Liver (tissue), 7 donors: ENCODE measurements at regions not wholly inside any gene's neighbourhood (a gene's known extent, or its start where the extent isn't known, plus 50 kb on each side); places are given as distances from the start of the nearest gene placed in this dataset.

ENCODE experiments used
- DNase-seq: peaks from one replicate; pipeline ENCODE4 v3.0.0-alpha.2; 2017; ENCODE audit warnings: low spot score
- H3K27ac ChIP-seq, 2 donors: one replicate each; pipeline ENCODE4 v1.7.0; 2013; ENCODE audit warnings: inconsistent platforms in 2 of 2, low read length in 2 of 2, control low read depth in 1 of 2, low read depth in 1 of 2, mild to moderate bottlenecking in 1 of 2
- H3K27me3 ChIP-seq, 4 donors: one replicate each; pipeline versions ENCODE4 v1.6.1 to v1.7.0; 2013; ENCODE audit warnings: low read length in 3 of 4, inconsistent platforms in 1 of 4, mild to moderate bottlenecking in 1 of 4, moderate library complexity in 1 of 4; ENCODE audit not compliant: control insufficient read depth in 4 of 4, insufficient read depth in 4 of 4
- H3K36me3 ChIP-seq, 4 donors: one replicate each; pipeline versions ENCODE4 v1.6.1 to v1.7.0; 2013; ENCODE audit warnings: low read length in 3 of 4, mild to moderate bottlenecking in 3 of 4, low read depth in 1 of 4, moderate library complexity in 1 of 4; ENCODE audit not compliant: control insufficient read depth in 4 of 4, insufficient read depth in 3 of 4
- H3K4me1 ChIP-seq, 4 donors: one replicate each; pipeline versions ENCODE4 v1.6.1 to v1.7.0; 2013; ENCODE audit warnings: low read length in 3 of 4, mild to moderate bottlenecking in 3 of 4, moderate library complexity in 1 of 4; ENCODE audit not compliant: control insufficient read depth in 4 of 4, insufficient read depth in 4 of 4
- H3K4me3 ChIP-seq, 3 donors: one replicate each; pipeline versions ENCODE4 v1.6.1 to v1.7.0; 2013; ENCODE audit warnings: low read length in 3 of 3, control low read depth in 1 of 3, low read depth in 1 of 3, mild to moderate bottlenecking in 1 of 3
- H3K9ac ChIP-seq, 2 donors: one replicate each; pipeline ENCODE4 v1.7.0; 2013; ENCODE audit warnings: low read length in 2 of 2, mild to moderate bottlenecking in 2 of 2, moderate library complexity in 2 of 2, control low read depth in 1 of 2, low read depth in 1 of 2
- H3K9me3 ChIP-seq, 4 donors: one replicate each; pipeline versions ENCODE4 v1.6.1 to v1.7.0; 2013; ENCODE audit warnings: low read length in 3 of 4; ENCODE audit not compliant: control insufficient read depth in 4 of 4
- ATF3 ChIP-seq: IDR thresholded peaks from 2 replicates; pipeline ENCODE4 v1.6.1; 2016; ENCODE audit warnings: antibody characterized with exemption
- EGR1 ChIP-seq, 2 donors: IDR thresholded peaks; 2 replicates each; pipeline ENCODE4 v1.6.1; 2016 to 2018; ENCODE audit warnings: antibody characterized with exemption in 2 of 2, low read depth in 2 of 2
- FOXA1 ChIP-seq: IDR thresholded peaks from 2 replicates; pipeline ENCODE4 v1.6.1; 2016; ENCODE audit warnings: antibody characterized with exemption
- FOXA2 ChIP-seq: IDR thresholded peaks from 2 replicates; pipeline ENCODE4 v1.6.1; 2016; ENCODE audit warnings: antibody characterized with exemption
- GABPA ChIP-seq, 2 donors: IDR thresholded peaks in 1 of 2; conservative IDR thresholded peaks in 1 of 2; 2 replicates each; pipeline ENCODE4 v1.6.1; 2016; ENCODE audit warnings: antibody characterized with exemption in 2 of 2, mild to moderate bottlenecking in 1 of 2, moderate library complexity in 1 of 2
- HNF4A ChIP-seq, 2 donors: conservative IDR thresholded peaks; 2 replicates each; pipeline ENCODE4 v1.6.1; 2016; ENCODE audit warnings: antibody characterized with exemption in 2 of 2, mild to moderate bottlenecking in 2 of 2
- HNF4G ChIP-seq: IDR thresholded peaks from 2 replicates; pipeline ENCODE4 v1.6.1; 2016; ENCODE audit warnings: antibody characterized with exemption
- JUND ChIP-seq, 2 donors: IDR thresholded peaks; 2 replicates each; pipeline ENCODE4 v1.6.1; 2016; ENCODE audit warnings: antibody characterized with exemption in 2 of 2
- NR2F2 ChIP-seq: IDR thresholded peaks from 2 replicates; pipeline ENCODE4 v1.6.1; 2016; ENCODE audit warnings: antibody characterized with exemption
- RAD21 ChIP-seq, 2 donors: IDR thresholded peaks; 2 replicates each; pipeline ENCODE4 v1.6.1; 2016; ENCODE audit warnings: antibody characterized with exemption in 2 of 2, mild to moderate bottlenecking in 2 of 2
- REST ChIP-seq: IDR thresholded peaks from 2 replicates; pipeline ENCODE4 v1.6.1; 2016; ENCODE audit warnings: antibody characterized with exemption, mild to moderate bottlenecking
- RXRA ChIP-seq, 2 donors: IDR thresholded peaks; 2 replicates each; pipeline ENCODE4 v1.6.1; 2017 to 2018; ENCODE audit warnings: antibody characterized with exemption in 2 of 2, mild to moderate bottlenecking in 1 of 2
- WGBS: extraction: QIAGEN DNeasy Blood & Tissue Kit; methylation state at CpG from one replicate; pipeline ENCODE4 v1.1.7; 2013; 5-methylcytosine and 5-hydroxymethylcytosine counted together
- TF ChIP-seq, protein P1 (sequence below): IDR thresholded peaks from 2 replicates; pipeline ENCODE4 v1.6.1; 2016; ENCODE audit warnings: antibody characterized with exemption
- TF ChIP-seq, protein P2 (sequence below): IDR thresholded peaks from 2 replicates; pipeline ENCODE4 v1.6.1; 2016; ENCODE audit warnings: antibody characterized with exemption
- donor health status: healthy.
- donor health status: healthy.
- donor health status: healthy.
- donor health status: healthy.

DNA sequence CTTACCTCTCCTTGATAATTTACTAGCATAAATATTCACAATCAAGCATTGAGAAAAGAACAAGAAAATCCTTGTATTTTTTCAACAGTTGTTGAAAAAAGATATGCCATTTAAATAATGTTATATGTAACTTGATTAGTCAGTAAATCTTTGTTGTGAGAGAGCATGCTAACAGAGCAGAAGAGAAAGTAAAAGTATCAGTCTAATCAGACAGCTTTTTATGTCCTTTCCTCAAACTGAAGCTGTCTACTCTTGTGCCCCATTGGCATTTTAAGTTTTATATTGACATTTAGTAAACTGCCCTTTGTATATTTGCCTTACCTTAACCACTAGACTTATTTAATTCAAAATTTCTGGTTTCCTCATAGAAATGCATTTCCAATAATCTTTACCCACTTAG lies 668.7 kb downstream of the OTOL1 start:
- H3K36me3 ChIP-seq, result no peaks in the 10 kb centered on the region
- DNase-seq, result no peak
- no peaks in the 10 kb centered on the region for H3K9me3 ChIP-seq
- TF ChIP-seq, protein P1, sequence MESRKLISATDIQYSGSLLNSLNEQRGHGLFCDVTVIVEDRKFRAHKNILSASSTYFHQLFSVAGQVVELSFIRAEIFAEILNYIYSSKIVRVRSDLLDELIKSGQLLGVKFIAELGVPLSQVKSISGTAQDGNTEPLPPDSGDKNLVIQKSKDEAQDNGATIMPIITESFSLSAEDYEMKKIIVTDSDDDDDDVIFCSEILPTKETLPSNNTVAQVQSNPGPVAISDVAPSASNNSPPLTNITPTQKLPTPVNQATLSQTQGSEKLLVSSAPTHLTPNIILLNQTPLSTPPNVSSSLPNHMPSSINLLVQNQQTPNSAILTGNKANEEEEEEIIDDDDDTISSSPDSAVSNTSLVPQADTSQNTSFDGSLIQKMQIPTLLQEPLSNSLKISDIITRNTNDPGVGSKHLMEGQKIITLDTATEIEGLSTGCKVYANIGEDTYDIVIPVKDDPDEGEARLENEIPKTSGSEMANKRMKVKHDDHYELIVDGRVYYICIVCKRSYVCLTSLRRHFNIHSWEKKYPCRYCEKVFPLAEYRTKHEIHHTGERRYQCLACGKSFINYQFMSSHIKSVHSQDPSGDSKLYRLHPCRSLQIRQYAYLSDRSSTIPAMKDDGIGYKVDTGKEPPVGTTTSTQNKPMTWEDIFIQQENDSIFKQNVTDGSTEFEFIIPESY, result no peak
- TF ChIP-seq HNF4A (conservative IDR thresholded peaks at IDR 0.05) (no peak), REST (no peak), RAD21 (IDR thresholded peaks at IDR 0.05) (no peak), JUND (IDR thresholded peaks at IDR 0.05) (no peak)
- H3K4me3 ChIP-seq, result no peak overlapping the region
- no peaks in the 10 kb centered on the region for H3K4me1 ChIP-seq
- H3K27ac ChIP-seq, result no peak overlapping the region
- no peak overlapping the region for H3K9ac ChIP-seq
- H3K27me3 ChIP-seq, result peaks cover 0 to 2% (median 0%) of the 10 kb centered on the region in 4 donors

GRCh38 chr3:162166543-162166942 lies 669.9 kb downstream of the OTOL1 start:
- peaks cover 0 to 2% (median 0%) of the 10 kb centered on the region in 4 donors for H3K27me3 ChIP-seq
- DNase-seq, result no peak
- no peaks in the 10 kb centered on the region for H3K4me1 ChIP-seq
- no peaks in the 10 kb centered on the region for H3K36me3 ChIP-seq
- H3K4me3 ChIP-seq, result no peak overlapping the region
- no peak overlapping the region for H3K27ac ChIP-seq
- no peaks in the 10 kb centered on the region for H3K9me3 ChIP-seq
- TF ChIP-seq, protein P2, sequence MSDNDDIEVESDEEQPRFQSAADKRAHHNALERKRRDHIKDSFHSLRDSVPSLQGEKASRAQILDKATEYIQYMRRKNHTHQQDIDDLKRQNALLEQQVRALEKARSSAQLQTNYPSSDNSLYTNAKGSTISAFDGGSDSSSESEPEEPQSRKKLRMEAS, result no peak
- H3K9ac ChIP-seq, result no peak overlapping the region
- WGBS, result 68% methylated on average over 3 of the region's 3 CpGs

GRCh38 chr3:162168715-162169114 lies 672.1 kb downstream of the OTOL1 start:
- H3K36me3 ChIP-seq, result no peaks in the 10 kb centered on the region
- H3K9ac ChIP-seq, result no peak overlapping the region
- DNase-seq, result no peak
- no peaks in the 10 kb centered on the region for H3K4me1 ChIP-seq
- peaks cover 0 to 2% (median 0%) of the 10 kb centered on the region in 4 donors for H3K27me3 ChIP-seq
- no peak for TF ChIP-seq REST
- TF ChIP-seq HNF4G, result no peak
- TF ChIP-seq EGR1 (IDR thresholded peaks at IDR 0.05; ENCODE audit: low read depth in 2 of 2), result no peak
- TF ChIP-seq JUND (IDR thresholded peaks at IDR 0.05), result no peak
- no peak for TF ChIP-seq FOXA1
- no peak for TF ChIP-seq RXRA (IDR thresholded peaks at IDR 0.05)
- TF ChIP-seq, protein P1, result no peak
- no peak for TF ChIP-seq FOXA2
- no peak for TF ChIP-seq NR2F2
- TF ChIP-seq HNF4A (conservative IDR thresholded peaks at IDR 0.05), result no peak
- no peak for TF ChIP-seq GABPA (IDR thresholded peaks at IDR 0.05 in 1 of 2, conservative IDR thresholded peaks at IDR 0.05 in 1 of 2)
- TF ChIP-seq RAD21 (IDR thresholded peaks at IDR 0.05), result no peak
- TF ChIP-seq ATF3, result no peak
- TF ChIP-seq, protein P2, result no peak
- no peaks in the 10 kb centered on the region for H3K9me3 ChIP-seq
- H3K4me3 ChIP-seq, result no peak overlapping the region
- H3K27ac ChIP-seq, result no peak overlapping the region
- WGBS, result 71% methylated on average over 2 of the region's 2 CpGs
